ENCODE measurements at regions not wholly inside any gene's neighbourhood (a gene's known extent, or its start where the extent isn't known, plus 50 kb on each side); places are given as distances from the start of the nearest gene placed in this dataset.

- DNase-seq (ENCODE audit: low spot score), result no peak
Measured at GRCh38 chr10:4581929-4582328, 244.1 kb upstream of the AKR1E2 start.

GRCh38 chr10:4579844-4580243, 246.2 kb upstream of the AKR1E2 start:
- DNase-seq (ENCODE audit: low spot score), result no peak

GRCh38 chr10:4576206-4576605, 249.8 kb upstream of the AKR1E2 start:
- DNase-seq (ENCODE audit: low spot score), result no peak

- no peak for DNase-seq (ENCODE audit: low spot score)
Measured at GRCh38 chr10:4569151-4569550, 256.9 kb upstream of the AKR1E2 start.

GRCh38 chr10:4568731-4569130, 257.3 kb upstream of the AKR1E2 start:
- no peak for DNase-seq (ENCODE audit: low spot score)

- no peak for DNase-seq (ENCODE audit: low spot score)
Measured at GRCh38 chr10:4568086-4568485, 257.9 kb upstream of the AKR1E2 start.

GRCh38 chr10:4567637-4568036, 258.4 kb upstream of the AKR1E2 start:
- DNase-seq (ENCODE audit: low spot score), result no peak

GRCh38 chr10:4566011-4566410, 260.0 kb upstream of the AKR1E2 start:
- DNase-seq (ENCODE audit: low spot score), result no peak

- no peak for DNase-seq (ENCODE audit: low spot score)
Measured at GRCh38 chr10:4561296-4561695, 264.7 kb upstream of the AKR1E2 start.

GRCh38 chr10:4557469-4557868, 268.5 kb upstream of the AKR1E2 start:
- DNase-seq (ENCODE audit: low spot score), result no peak

- DNase-seq (ENCODE audit: low spot score), result no peak
Measured at GRCh38 chr10:4556527-4556926, 269.5 kb upstream of the AKR1E2 start.

- no peak for DNase-seq (ENCODE audit: low spot score)
Measured at GRCh38 chr10:4555920-4556319, 270.1 kb upstream of the AKR1E2 start.

GRCh38 chr10:4549139-4549653, 276.8 kb upstream of the AKR1E2 start:
- no peak for DNase-seq (ENCODE audit: low spot score)

- no peak for DNase-seq (ENCODE audit: low spot score)
Measured at GRCh38 chr10:4546931-4547330, 279.1 kb upstream of the AKR1E2 start.

GRCh38 chr10:4546500-4546899, 279.5 kb upstream of the AKR1E2 start:
- DNase-seq (ENCODE audit: low spot score), result no peak

- no peak for DNase-seq (ENCODE audit: low spot score)
Measured at GRCh38 chr10:4545062-4545461, 280.9 kb upstream of the AKR1E2 start.

- DNase-seq (ENCODE audit: low spot score), result no peak
Measured at GRCh38 chr10:4543938-4544533, 282.0 kb upstream of the AKR1E2 start.

- peak; percentile 65 for DNase-seq (ENCODE audit: low spot score)
Measured at GRCh38 chr10:4541292-4541691, 284.7 kb upstream of the AKR1E2 start.

GRCh38 chr10:4538016-4538415, 288.0 kb upstream of the AKR1E2 start:
- no peak for DNase-seq (ENCODE audit: low spot score)

- DNase-seq (ENCODE audit: low spot score), result no peak
Measured at GRCh38 chr10:4535521-4535920, 290.5 kb upstream of the AKR1E2 start.

- DNase-seq (ENCODE audit: low spot score), result no peak
Measured at GRCh38 chr10:4533621-4534020, 292.4 kb upstream of the AKR1E2 start.

- DNase-seq (ENCODE audit: low spot score), result no peak
Measured at GRCh38 chr10:4532976-4533375, 293.0 kb upstream of the AKR1E2 start.

GRCh38 chr10:4532467-4532866, 293.5 kb upstream of the AKR1E2 start:
- DNase-seq (ENCODE audit: low spot score), result peak; percentile 48

- DNase-seq (ENCODE audit: low spot score), result no peak
Measured at GRCh38 chr10:4532011-4532410, 294.0 kb upstream of the AKR1E2 start.

- DNase-seq (ENCODE audit: low spot score), result no peak
Measured at GRCh38 chr10:4529266-4529665, 296.7 kb upstream of the AKR1E2 start.
